Embryonic facial prominence (tissue), 1 donor: ENCODE measurements at regions not wholly inside any gene's neighbourhood (a gene's known extent, or its start where the extent isn't known, plus 50 kb on each side); places are given as distances from the start of the nearest gene placed in this dataset.

Experiments used
- DNase-seq: peaks from one replicate; pipeline ENCODE4 v3.0.0-alpha.2; 2016; ENCODE audit errors: extremely low spot score

DNA sequence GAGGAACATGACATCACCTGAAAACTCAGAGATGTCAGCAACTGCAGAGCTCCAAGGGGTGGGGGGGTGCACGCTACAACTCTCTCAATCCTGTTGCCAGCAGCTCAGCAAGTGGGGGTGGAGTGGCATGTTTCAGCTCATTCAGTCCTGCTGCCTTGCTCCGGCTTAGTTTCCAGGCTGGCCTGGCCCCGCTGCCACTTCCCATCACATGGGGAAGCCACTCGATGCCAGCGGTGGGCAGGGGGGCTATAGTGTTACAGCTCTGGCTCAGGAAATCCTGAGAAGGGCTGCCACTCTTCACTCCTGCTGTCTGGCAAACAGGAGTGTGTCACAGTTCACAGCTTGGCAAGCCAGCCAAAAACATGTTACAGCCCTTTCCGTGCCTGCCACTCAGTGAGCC lies 356.5 kb upstream of the GULP1 start:
- DNase-seq = no peak

DNA sequence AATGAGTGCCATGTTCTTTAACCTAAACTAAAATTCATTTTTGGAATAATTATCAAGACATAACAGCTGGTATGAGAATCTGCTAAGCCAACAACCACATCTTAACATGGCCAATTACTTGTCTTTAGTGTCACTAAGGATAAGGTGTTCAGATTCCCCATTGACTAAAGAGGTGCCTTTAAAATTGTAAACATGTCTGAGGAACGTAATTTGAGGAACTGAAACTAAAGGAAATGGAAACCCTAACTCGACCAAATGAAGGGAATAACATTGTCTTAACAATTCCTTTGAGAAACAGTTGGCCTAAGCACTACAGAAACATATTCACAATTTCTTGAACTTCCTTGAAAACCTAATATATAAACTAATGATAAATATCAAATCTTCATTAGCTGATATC lies 355.4 kb upstream of the GULP1 start:
- no peak for DNase-seq

DNA sequence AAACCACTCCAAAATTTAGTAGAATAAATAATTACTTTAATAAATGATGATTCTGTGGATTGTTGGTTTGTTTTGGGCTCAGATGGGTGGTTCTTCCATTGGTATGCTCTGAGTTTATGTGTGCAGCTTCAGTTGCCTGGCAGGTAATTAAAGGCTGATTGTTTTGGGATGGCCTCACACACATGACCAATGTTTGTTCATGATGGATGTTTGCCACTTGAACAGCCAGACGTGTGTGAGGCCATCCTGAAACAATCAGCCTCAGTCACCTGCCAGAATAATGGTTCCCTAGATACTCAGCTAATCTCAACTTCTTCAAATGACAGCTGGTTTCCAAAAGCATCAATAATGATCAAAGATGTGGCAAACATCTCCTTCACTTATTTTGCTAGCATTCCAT lies 352.5 kb upstream of the GULP1 start:
- DNase-seq = no peak

DNA sequence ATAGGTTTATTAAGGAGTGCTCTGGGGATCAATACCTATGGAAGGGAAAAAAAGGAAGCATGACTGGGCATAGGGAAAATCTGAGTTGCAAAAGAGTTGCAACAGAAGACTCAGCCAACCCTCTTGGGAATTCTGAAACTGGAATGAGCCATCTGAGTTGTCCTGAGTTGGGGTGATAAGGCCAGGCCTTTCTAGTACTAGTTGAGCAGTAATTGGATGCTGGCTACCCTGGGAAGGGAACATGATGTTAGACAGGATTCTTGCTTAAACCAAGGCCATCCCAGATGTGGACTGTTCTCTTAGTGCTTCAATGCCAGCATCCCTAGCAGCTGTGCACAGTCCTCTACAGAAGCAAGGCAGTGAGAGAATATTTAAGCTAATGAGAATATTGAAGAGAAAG lies 348.8 kb upstream of the GULP1 start:
- no peak for DNase-seq

DNA sequence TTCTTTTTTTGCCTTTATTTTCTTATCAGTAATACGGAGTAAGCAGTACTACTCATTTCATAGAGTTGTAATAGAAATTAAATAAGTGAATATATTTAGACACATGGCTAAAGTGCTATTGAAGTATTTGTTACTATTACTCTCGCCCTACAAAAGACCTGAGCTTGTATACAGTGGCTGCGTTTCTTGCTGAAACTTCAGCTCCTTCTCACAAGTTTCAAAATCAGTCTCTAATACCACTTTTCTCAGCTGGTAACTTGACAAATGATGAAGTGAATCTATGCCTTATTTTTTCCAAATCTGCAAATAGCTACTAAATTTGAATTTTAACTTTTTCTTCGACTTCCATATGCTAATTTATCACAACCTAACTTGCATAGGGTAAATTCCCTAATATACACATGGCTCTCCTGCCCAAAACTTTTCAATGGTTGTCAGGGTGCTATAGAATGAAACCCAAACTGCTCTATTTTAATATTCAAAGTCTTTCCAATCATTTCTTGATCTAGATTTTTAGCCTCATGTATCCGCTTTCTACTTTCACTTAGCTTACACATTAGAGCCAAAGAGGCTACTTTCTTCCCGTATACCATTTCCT lies 347.8 kb upstream of the GULP1 start:
- DNase-seq = no peak

DNA sequence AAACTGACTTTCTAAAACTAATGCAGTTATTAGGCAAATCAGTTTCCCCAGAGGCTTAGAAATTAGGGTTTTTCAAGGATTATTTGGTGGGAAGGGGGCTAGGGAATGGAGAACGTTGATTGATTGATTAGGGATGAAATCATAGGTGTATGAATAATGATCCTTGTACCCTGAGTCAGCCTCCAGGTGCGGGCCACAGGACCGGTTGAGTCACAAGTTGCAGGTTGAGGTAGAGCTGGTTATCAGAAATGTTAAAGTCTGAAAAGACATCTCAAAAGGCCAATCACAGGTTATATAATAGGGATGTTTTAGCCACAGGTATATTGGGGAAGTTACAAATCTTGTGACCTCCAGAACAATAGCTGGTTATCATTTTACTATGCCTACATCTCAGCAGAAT lies 341.8 kb upstream of the GULP1 start:
- DNase-seq = no peak

DNA sequence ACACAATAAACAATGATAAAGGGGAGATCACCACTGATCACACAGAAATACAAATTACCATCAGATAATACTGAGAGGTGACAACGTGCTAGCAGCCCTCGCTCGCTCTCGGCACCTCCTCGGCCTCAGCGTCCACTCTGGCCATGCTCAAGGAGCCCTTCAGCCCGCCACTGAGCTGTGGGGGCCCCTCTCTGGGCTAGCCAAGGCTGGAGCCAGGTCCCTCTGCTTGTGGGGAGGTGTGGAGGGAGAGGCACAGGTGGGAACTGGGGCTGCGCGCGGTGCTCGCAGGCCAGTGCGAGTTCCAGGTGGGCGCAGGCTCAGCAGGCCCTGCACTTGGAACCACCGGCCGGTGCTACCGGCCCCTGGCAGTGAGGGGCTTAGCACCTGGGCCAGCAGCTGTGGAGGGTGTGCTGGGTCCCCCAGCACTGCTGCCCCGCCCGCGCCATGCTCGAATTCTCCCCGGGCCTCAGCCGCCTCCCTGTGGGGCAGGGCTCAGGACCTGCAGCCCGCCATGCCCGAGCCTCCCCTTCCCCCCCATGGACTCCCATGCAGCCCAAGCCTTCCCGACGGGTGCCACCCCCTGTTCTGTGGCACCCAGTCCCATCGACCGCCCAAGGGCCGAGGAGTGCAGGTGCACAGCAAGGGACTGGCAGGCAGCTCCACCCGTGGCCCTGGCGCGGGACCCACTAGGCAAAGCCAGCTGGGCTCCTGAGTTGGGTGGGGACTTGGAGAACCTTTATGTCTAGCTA lies 340.0 kb upstream of the GULP1 start:
- no peak for DNase-seq

DNA sequence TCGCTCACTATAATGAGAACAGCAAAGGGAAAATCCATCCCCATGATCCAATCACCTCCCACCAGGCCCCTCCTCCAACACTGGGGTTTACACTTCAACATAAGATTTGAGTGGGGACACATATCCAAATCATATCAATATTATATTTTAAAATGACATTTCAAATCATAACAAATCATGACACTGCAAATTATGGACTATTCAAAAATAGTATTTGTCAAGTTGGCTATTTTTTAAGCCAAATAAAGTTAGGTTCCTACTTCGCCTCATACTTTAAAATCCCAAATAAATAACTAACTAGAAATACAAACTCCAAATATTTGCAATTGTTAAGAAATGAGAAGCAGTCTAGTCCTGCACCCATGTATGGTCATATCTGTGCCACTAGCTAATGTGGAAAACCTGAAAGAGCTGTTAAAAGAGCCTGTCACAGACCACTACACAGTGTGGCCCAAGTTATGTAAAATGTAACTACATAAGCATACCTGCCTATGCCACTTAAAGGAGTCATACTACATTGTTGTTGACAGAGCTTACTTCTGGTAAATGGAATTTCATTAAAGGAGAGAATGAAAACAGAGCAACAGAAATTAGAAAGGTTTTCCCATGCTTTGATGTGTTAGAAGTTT lies 334.7 kb upstream of the GULP1 start:
- no peak for DNase-seq

DNA sequence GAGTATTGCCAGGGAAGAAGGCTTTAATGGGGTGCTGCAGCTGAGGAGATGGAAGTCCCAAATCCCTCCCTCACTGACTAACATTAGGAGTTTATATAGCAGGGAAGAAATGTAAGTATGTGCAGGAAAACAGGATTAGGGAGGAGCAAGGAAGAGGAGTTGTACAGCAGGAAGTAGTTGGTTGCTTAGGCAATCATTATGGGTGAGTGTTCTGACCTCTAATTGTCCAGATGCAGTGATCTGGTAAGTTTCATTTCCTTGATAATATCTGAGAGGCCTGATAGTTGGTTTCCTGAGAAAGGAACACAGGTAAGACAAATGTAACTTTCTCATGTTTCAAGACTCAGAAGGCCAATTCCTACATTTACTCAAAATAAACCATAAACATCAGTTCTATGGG lies 331.9 kb upstream of the GULP1 start:
- no peak for DNase-seq

DNA sequence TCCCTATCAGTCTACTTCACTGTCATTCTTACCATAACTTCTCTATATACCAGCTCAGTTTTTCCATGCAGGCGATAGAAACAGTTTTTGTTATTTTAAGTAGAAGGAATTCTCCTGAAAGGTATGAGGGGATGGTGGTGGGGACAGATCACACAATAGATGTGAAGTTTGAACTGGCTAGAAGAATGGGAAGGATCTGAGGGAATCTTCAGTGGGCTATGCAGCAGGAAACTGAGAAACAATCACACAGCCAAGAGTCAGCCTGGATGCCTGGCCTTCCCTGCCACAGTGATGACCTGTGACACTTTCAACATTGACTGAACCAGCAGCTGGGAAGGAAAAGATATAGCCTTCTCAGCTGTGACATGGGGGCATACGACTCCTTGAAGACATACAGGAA lies 329.1 kb upstream of the GULP1 start:
- DNase-seq = no peak

DNA sequence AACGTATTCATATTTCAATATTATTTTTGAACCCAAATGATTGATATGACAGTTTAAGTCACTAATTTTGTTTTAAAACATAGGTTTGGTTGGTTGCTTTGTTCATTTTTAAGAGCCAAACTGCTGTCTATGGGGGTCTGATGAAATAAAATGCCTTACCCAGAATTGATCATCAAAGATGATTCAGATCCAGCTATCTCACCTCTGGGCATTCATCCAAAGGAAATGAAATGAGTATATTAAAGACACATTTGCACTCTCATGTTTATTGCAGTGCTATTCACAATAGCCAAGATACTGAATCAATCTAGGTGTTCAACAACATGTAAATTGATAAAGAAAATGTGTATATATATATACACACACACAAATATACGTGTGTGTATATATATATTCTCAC lies 326.9 kb upstream of the GULP1 start:
- DNase-seq = no peak

DNA sequence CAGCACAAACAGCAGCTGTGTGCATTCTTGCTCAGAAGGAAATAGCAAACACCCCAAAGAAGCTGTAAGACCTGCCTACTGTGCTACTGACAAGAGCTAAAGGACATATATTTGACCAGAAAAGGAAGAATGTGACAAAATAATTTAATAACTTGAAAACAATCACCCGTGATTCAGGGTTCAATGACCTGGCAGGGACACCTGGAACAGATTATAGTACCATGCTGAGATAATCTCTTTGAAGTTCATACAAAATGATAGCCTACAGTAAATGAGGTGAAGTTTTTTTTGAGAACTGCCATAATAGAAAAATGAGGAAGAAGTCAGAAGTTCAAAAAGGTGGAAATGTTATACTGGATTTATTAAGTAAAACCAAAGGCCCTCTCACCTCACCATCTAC lies 324.8 kb upstream of the GULP1 start:
- no peak for DNase-seq

DNA sequence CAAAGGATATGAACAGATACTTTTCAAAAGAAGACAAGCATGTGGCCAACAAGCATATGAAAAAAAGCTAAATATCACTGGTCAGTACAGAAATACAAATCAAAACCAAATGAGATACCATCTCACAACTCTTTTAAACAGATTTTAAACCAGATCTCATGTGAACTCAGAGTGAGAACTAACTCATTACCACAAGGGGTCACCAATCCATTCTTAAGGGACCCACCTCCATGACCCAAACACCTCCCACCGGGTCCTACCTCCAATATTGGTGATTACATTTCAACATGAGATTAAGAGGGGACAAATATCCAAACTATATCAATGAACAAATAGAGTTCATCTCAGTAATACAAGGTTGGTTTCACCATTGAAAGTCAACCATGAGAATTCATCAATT lies 319.8 kb upstream of the GULP1 start:
- DNase-seq = no peak

DNA sequence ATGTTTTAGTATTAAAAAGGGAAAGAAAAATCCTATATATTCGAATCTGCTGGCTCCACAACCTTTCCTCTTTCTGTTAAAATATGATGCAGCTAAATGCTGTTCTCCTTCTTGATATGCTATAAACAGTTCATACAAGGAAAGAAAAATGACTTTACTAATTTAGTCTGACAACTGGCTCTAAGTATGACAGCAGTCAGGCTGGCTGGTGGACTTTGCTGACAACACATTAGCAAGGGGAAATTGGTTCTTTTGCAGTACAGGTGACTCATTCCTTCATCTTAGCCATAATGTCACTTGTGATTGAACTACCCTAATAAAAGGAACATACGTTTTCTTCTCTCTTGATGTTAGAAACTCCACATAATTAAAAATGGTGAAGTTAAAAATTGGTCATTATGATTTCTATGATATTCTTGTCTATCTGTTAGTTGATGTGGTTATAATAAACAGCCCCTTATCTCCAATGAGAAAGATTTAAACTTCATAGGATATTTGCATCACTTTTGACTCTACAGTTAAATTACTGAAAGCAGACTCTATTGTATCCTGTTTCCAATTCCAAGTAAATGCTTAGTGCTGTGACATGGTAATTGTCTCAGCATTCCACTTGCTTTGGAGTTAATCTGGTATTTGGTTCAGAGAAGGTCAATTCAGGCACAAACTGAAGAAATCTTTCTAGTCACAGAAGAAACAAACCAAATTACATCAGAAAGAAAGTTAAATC lies 315.3 kb upstream of the GULP1 start:
- no peak for DNase-seq

DNA sequence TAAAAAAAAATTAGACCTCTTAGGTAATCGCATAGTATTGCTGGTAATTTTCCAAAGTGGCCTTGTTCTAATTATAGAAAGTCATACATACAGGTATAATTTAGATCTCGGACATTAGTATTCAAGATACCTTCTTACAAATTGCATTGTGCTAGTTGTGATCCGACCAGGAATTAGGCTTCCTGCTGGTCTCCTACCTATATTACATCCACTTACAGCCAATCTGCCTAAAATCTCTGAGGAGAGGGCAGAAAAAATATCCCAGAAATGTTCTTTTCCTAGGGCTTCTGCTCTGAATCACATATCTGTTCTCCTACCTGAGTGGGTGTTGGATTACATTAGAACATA lies 314.7 kb upstream of the GULP1 start:
- DNase-seq = no peak

DNA sequence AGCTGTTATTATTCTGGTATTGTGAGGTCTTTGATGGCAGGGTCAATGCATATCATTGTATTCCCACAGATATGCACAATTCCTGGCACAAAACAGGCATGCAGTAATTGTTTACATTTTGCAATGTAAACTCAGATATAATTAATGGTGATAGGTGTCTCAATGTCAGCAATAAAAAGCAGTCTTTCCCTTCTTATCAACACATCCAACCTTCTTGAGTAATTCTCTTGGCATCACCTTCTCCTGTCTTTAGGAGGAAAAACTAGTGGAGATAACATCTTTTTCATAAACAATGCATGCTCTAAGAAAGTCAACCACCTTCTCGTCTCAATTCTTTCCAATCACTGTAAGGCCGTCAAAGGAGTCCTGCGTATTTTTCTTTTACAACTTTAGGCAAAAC lies 313.3 kb upstream of the GULP1 start:
- no peak for DNase-seq

DNA sequence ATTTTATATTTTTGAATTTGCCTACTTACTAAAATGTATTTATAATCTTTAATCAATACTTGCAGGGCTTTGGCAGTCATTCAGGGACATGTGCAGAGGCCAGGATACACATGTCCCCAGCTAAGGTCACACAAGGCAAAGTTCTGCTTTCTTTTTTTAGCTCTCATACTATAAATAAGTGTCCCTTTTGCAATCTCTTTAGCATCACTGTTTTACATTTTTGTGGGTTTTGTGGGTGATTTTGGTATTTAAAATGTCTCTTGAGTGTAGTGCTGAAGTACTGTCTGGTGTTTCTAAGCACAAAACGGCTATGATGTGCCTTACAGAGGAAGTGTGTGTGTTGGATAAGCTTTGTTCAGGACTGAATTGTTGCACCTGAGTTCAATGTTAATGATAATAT lies 309.0 kb upstream of the GULP1 start:
- no peak for DNase-seq

DNA sequence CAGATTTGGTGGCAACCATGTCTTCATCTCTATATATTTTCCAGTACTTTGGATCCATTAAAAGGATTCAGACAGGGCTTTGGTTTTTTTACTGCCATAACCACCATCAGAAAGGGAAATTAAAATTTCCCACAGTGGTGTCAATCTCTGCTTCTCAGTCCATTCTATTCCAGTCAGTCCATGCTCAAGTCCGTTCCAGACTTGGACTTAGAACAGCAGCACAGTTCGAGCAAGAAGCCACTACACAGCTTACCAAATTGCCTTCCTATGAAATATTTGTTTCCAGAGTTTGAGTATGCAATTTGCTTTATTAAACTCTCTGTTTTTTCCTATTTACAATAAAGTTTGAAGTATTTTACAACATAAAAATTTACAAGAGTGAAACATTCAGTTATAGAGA lies 306.5 kb upstream of the GULP1 start:
- DNase-seq = no peak

DNA sequence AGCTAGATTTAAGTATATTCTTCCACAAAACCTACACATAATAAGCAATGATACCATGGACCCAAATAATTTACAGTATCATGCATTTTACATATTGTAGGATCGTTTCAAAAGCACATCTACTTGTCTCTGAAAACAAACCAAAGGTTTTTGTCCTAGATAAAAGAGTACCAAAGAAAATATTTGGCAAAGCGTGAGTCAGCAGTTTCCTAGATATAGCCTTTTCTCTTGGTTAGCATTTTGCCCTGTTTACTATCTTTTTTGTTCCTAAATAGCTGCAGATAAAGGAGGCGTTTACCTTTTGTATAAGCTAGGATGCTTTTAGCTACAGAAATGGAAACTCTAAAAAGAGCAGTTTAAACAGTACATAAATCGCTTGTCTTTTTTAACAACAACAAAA lies 305.8 kb upstream of the GULP1 start:
- no peak for DNase-seq

DNA sequence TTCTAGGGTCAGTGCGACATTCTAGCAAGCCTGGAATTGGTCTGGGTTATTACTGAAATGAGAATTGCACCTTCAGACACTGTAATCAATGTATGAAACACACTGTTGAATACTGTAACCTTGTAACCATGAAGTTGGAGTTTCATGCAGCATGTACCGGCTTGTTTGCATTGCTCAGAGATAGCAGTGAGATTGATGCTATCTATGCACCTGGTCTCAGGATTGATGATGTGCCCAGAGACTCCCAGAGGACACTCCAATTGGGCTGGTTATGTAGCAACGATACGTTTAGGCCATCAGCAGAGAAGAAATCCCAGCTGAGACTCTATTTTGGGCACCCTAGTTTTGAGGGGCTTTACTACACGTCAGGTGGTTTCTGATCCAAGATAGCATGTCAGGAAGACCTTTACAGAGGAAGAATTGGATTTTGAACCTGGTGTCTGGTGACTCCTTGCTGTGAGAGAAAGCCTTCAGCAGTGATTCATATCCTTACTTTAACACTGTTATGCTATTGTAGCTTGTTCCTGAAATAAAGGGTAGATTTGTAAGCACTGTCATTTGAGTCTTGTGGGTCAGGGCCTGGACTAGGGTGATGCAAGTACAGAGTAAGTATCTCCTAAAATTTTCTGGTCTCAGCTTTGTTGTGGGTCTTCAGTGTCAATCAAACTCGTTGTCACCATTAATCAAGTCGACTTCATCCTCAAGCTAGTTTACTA lies 305.1 kb upstream of the GULP1 start:
- DNase-seq = no peak

DNA sequence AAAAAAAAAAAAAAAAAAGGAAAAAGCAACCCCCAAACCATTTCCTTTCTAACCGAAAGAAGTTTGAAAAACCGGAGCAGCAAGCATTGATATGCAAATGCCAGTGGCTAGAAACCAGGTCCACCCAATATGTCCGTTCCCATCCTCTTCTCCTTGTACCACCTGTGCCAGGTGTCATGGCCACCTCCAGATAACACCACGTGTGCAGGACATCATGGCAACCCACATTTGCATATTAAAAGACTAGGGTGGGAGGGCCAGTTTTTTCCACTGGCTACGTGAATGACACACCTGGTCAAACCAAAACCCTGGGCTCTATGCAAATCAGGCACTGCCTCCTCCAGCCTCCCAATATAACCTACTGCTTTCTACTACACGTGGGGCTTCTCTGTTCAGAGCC lies 303.3 kb upstream of the GULP1 start:
- no peak for DNase-seq

DNA sequence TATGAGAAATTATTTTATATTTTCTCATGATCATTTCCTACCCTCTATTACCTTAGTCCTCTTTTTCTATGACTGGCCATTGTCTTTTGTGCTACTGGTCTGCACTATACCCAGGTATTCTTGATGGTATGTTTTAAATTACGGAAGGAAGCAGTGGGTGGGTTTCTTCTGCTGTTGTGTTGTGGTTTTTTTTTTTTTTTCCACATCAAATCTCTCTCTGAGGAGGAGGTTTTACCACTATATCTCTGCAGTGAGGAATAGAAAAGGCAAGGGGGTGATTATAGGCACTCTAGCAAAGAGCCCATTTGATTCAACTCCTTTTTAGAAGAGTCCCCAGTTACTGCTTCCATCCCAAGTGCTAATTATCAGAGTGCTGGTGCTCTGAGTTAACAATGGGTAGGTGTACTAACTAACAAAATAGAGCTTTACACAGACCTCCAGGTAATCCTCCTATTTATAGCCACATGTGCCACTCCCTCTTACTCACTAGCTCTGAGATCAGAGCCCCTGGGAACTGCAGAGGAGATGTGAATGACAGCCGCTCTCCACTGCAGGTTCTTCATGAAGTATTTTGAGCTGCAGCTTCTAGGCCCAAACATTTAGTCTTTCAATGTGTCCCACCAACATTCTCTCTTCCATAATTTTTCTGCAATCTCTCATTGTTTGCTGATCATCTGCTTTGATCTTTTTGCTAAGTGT lies 301.6 kb upstream of the GULP1 start:
- DNase-seq = no peak
